ENCODE measurements at regions not wholly inside any gene's neighbourhood (a gene's known extent, or its start where the extent isn't known, plus 50 kb on each side); places are given as distances from the start of the nearest gene placed in this dataset.
"Not testable (repeated sequence)": the region's sequence is repeated elsewhere in the genome, so short reads cannot be mapped to it uniquely, and the experiment has no call there.

DNA sequence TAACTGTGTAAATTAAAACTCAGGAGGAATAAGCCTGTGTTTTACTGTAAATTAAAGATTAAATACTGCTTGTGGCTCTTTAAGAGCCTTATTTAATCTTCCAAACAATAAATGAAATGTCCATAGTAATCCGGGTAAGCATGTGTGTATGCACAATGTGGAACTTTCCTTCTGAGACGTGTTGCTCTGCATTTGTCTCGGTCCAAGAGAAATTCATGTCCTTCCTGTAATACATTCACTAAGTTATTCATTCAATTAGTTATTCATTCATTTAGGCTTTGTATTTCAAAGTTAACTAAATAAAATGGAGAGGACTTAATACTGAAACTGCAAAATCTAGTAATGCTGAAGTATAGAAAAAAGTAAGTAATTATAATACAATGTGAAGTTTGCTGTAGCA lies 2728.8 kb downstream of the PCDH7 start:
- DNase-seq, result no peak

DNA sequence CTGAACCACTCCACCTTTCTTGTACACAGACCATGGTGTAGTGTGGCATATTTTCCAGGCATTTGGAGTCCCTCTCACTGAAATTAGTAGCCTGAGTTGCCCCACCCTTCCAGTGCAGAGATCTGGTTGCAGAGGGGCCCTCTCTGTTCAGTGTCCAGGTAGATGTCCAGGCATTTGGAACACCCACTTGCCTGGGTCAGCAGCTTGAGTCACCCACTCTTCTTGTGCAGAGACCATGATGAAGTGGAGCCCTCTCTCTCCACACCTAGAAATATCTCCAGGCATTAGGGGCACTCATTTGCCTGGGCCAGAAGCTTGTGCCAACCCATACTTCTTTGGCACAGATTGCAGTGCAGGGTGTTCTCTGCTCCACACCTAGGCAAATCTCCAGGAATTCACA lies 2733.3 kb downstream of the PCDH7 start:
- no peak for DNase-seq

DNA sequence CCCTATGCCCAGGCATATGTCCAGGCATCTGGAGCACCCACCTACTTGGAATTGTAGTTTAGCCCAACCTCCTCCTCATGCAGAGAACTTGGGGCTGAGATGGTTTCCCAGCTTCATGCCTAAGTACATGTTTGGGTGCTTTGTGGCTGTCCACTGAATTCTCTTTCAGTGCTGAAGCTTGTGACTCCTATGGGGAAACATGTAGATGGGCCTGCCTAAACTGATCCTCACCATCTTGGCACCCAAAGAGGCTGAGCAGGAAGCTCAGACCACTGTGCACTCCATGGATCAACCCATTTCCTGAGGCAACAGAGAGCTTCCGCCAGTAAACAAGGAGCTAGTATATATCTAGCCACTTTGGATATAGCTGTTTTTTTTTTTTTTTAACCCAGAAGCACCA lies 2733.7 kb downstream of the PCDH7 start:
- no peak for DNase-seq

DNA sequence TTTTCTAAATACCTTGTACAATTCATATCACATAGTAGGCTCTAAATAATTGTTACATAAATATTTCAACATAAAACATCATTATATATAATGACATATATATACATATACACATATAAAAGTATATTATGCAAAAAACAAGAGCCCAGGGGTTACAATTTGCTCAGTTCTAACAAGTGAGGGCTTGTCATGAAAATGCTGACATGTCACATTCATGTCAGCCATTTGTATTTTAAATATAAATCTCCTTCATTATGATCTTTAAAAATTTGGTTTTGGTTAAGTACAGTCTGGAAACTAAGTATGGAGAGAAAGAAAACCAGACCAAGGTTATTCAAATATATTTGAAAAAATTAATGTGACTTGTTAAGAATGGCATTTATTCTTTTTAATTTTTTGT lies 2745.4 kb downstream of the PCDH7 start:
- DNase-seq, result no peak

DNA sequence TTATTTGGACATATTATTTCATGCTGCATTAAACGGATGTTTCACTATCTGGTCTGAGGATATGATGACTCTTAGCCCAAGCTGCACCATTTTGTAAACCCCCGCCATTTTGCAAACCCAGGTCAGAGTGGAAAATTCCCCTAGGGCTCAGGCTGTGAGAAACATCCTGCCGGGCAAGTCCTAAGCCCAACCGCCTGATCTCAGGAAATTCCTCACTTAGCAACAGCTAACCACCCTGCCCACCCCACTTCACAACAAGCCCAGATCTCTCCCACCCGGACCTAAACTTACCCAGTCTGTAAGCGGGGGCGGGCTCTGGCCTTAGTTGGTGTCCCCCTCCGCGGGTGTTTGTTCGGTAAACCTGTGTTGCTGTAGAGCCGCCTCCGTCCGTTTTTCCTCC lies 2747.1 kb downstream of the PCDH7 start:
- no peak for DNase-seq

DNA sequence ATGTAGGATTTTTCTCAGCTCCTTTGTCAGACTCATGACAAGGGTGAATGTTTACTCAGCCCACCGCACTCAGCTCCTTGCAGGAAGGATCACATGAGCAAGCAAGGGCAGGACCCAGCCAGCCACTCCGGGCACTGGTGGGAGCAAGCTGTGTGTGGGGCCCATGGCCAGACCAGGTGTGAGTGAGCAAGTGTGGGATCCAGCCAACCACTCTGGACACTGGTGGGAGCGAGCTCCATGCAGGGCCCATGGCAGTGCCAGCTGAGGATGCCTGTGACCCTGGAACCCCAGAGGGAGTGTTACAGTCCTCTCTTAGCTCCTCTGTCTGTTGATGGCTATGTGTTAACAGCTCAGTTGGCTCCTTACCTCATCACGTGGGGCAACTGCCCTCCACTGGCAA lies 2750.6 kb downstream of the PCDH7 start:
- DNase-seq, result no peak

DNA sequence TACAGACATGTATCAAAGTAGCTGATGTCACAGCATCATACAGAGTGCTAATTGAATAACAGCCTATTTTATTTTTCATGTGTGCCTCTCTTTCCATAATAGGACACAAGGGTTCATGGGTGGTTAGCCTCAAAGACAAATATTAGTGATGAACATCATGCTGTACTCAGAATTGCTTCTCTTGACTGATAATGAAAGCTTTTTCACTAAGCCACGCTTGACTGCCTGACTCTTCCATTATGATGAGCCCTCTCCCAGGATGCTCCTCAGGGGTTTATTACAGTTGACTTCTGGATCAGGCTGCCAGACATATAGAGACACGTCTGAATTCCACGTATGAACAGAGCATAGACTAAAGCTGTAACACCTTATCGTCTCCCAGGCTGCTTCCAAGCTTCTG lies 2757.5 kb downstream of the PCDH7 start:
- no peak for DNase-seq

DNA sequence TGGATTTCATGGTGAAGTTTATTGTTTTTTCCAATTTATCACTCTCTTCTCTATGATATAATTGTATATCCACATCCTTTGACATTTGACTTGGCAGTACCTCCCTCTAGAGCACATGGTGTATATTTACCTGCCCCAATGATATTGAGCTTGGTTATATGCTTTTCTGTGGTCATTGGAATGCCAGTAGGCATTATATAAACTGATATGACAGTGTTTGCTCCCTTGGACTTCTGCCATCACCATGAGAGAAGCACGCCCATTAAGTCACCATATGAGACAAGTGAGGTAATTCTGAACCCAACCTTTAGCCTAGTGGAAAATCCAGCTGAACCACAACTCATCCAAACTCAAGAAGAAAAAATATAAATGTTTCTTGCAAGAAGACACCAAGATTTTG lies 2761.5 kb downstream of the ARAP2 start:
- no peak for DNase-seq

DNA sequence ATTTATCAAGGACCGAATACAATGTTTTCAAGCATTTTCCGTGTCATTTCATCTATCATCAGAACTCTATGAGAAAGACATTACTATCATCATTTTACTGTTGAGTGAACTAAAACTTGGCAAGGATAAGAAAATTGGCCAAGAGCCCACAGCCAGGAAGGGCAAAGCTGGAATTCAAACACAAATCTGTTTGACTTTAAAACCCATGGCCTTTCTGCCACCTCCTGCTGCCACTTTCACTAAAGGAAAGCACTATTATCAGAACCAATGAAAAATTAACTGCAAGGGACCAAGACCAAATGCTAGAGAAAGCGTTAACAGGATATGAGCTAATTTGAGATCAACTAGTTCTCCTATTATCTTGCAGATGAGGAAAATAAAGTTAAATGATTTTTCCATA lies 2759.2 kb downstream of the ARAP2 start:
- no peak for DNase-seq

DNA sequence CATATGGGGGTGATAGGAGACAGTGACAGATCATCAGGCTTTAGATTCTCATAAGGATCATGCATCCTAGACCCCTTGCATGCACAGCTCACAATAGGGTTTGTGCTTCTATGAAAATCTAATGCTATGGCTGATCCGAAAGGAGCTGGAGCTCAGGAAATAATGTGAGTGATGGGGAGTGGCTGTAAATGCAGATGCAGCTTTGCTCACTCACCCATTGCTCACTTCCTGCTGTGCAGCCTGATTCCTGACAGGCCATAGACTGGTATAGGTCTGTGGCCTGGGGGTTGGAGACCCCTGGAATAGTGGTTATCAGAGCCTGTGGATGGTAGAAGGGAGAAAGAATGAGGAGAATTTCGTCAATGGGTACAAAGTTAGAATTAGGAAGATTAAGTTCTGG lies 2751.1 kb downstream of the ARAP2 start:
- DNase-seq, result peak in 1 of 2 experiments; percentile 3

DNA sequence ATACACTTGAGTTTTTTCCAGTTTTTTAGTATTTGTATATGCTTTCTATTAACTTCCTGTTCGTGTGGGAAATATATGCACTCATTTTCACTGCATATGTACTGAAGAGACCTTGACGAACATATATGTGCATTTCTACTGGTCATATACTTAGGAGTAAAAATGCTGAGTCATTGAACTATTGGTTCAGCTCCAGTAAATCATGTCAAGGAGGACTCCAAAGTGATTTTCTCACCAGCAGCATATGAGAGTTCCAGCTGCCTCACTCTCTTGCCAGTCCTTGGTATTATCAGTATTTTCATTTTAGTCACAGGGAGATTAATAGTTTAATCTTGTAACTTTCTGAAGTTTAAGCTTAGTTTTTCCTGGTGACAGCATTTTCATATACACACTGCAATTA lies 2750.2 kb downstream of the ARAP2 start:
- no peak for DNase-seq

DNA sequence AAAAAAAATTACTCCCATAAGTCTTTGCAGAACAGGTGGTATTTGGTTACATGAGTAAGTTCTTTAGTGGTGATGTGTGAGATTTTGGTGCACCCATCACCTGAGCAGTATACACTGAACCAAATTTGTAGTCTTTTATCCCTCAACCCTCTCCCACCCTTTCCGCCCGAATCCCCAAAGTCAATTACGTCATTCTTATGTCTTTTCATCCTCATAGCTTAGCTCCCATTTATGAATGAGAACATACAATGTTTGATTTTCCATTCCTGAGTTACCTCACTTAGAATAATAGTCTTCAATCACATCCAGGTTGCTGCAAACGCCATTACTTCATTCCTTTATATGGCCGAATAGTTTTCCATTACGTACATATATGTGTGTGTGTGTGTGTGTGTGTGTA lies 2742.7 kb downstream of the ARAP2 start:
- not testable (repeated sequence) for DNase-seq

DNA sequence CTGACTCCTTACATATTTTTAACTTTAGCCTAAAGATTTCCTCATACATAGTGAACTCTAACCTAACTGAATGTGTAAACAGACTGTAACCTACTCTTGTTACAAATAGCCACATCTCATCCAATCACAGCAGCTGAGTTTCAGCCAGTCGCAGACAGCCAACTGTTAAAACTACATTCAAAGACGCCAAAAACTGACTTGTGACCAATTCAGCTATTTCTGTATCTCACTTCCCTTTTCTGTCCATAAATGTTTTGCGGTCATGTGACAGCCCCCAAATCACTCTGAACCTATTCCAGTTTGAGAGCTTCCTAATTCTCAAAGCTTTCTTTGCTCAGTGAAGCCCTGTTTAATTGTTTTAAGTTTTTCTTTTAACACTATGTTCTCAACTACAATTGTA lies 2731.9 kb downstream of the ARAP2 start:
- DNase-seq, result no peak

DNA sequence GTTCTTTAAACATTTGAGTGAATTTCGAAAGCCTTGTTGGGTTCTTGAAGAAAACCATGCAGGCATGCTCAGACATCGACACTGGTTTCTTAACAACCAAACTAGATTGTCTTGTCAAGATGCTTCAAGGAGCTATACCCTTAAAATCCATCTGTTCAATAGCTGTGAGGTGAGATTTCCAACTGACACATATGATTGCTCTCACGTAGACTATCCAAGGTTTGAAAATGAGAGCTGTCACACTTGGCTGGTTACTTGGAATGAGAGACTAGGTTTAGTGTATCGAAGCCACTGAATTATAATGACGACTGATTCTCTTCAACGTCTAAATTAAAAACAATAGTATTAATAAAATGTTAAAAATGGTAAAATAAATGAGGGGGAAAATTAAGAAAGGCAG lies 2725.5 kb downstream of the ARAP2 start:
- no peak for DNase-seq

DNA sequence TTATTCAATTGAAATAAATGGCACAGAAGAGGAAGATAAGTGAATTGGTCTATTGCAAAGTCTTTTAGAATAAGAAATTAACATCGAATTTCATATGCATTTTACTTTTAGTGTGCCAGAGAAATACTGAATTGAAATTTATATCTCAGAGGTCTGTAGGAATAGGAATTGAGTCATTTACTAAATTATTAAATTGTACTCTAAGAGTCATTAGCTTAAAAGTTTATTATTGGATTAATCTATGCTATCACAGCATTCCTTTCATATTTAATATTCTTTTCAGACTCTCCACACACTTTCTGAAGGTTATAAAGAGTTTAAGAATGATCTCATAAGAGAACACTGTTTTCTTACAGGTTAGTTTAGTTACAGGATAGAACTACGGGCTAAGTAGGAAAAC lies 2711.5 kb downstream of the ARAP2 start:
- no peak for DNase-seq

DNA sequence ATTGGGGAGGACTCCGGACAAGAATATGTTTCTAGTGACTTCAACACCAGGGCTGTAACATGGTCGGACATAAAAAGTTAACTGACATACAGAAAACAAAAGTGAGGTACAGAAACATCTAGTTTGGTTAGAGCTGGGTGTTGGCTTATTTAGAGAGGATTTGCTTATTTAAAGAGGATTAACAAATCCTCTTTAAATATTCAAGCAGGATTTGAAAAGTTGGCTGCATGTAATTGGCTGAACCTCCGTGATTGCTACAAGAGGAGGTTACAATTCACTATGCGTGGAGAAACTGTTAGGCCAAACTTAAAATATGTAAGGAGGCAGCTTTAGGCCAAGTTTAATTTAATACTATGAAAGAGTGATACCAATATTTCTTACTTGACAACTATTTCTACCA lies 2707.4 kb downstream of the ARAP2 start:
- DNase-seq, result no peak

DNA sequence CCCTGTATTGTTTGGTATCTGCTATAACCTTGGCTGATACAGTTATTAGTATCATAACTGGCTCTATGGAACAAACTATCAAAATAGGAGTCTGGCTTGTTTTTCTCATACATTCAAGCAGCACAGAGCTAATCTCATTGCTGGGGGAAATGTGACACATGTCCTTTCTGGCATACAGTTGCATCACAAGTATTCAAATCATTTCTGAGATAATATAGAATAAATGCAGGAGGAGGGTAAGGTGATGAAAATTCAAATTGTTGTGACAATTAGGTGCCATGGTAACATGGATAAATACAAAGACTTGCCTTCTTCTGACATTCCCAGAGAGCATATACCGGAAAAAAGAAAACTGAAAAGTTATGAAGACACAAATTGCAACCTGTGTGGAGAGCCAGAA lies 2706.8 kb downstream of the ARAP2 start:
- DNase-seq, result no peak

DNA sequence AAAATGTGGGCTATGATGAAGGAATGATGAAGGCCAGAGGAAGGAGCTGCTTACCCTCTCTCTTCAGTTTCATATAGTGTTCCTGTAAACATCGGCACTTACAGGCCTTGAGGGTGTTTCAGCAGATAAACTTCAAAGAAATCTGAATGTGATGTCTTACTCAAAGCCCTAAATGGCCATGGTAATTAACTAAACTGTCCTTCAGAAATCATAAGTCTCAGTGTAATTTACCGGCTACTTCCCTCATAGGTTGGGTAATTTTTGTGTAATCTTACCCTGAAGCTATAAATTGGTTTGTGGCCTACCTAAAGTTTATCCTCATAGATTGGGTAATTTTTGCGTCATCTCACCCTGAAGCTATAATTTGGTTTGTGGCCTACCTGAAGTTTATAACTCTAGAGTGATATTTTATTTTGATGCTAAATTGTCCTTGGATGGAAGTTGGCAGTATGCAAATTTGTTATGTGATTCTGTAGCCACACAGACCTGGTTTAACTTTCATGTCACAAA lies 2700.3 kb downstream of the ARAP2 start:
- no peak for DNase-seq

DNA sequence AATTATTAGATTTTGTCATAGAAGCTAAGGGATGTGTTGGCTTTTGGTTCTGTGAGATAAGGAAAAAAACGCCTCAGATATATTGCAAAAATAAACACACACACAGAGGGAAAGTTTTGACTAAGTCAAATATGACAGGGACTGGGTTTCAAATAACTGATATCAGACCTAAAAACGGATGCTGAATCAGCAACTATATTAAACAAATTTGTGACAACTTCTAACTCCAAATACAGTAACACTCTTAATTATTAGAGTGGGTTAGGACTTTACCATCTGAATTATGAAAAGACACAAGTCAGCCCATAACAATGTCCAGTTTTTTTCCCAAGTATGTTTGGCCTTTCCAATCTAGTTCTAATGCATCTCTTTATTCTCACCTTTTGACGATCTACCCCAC lies 2693.1 kb downstream of the ARAP2 start:
- no peak for DNase-seq

DNA sequence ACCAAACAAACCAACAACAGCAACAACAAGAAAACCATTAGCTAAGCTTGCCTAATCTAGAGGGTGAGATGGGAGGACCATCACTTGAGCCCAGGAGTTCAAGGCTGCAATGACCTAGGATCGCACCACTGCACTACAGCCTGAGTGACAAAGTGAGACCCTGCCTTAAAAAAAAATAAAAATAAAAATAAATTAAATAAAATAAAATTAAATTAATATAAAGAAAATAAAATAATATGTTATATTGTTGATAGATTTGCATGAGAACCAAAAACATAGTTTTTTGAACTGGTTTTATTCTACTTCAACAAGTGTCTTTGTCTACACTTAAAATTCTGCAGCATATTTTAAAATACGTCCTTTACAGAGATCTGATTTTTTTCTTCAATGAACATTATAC lies 2683.1 kb downstream of the ARAP2 start:
- no peak for DNase-seq

DNA sequence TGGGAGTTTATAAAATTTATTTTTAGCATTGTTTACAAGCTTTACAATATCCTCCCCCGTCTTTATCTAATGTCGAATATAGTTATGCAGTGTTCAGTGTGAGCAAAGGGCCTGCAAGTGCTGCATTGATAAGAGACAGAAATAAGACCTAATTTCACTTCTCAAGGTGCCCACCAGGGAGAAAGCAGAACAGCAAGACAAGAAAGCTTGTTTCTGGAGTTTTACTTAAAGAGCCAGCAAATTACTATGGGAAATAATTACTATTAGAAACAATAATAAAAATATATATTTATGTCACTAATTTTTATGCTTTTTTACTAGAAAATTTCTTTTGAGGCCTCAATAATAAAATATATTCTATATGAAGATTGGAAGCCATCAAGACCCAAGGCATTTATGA lies 2677.7 kb downstream of the ARAP2 start:
- DNase-seq, result no peak

DNA sequence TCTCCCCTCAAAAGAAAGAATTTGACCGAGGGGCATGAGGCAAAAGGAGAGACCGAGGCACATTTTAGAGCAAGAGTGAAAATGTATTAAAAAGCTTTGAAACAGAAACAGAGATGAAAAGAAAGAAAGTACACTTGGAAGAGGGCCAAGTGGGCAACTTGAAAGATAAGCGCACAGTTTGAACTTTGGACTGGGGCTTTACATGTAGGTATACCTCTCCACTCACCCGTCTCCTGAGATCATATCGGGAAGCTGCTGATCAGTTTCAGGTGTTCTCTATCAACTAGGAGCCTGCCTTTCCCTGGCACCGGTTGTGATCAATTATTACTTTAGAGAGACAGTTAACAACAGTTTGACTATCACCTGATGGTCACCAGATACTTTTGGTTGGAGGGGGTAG lies 2666.5 kb downstream of the ARAP2 start:
- no peak for DNase-seq

DNA sequence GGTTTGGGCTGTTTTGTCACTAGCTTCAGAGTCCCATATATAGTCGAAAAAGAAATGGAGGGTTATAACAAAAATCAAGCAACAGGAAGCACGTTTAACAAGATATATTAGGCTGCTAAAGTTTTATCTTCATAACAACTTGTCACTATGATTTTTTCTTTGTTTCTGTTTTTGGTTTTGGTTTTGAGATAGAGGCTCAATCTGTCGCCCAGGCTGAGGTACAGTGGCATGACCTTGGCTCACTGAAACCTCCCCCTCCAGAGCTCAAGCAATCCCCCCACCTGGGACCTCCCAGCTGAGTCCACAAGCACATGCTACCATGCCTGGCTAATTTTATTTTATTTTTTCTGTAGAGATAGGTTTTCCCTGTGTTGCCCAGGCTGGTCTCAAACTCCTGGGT lies 2664.4 kb downstream of the ARAP2 start:
- DNase-seq, result no peak

DNA sequence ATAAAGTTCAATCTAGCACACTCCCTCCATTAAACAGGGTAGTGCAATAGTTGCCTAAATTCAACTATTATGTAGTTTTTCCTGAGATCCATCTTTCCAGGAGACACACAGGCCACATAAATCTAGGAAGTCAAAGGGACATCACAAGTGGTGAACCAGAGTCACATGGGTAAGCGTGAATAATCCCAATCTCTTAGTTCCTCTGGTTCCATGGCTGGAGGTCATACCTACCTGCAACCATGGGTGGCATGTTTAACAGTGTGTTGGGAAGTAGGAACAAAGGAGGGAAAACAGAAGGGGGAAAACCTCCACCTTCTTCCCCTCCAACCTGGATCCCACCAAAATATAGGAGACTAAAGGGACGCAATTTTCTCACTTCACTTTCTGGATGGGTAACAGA lies 2651.6 kb downstream of the ARAP2 start:
- DNase-seq, result no peak

DNA sequence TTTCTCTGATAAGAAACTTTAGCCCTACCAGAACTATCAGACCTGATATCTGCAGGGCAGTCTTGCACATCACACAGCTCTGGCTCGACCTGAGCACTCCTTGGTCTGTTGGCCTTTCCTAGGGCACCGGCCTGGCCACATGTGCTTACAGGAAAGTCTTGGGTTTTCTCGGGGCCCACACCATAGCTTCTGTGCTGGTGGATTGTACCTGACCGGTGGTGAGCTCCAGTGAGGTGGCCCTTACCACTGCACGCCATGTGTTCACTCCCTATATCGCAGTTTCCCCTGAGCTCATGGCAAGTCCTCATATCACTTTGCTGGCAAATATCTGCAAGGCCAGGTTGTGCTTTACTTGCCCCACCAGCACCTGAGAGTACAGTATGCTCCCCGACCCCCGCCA lies 2637.4 kb downstream of the ARAP2 start:
- DNase-seq, result no peak

DNA sequence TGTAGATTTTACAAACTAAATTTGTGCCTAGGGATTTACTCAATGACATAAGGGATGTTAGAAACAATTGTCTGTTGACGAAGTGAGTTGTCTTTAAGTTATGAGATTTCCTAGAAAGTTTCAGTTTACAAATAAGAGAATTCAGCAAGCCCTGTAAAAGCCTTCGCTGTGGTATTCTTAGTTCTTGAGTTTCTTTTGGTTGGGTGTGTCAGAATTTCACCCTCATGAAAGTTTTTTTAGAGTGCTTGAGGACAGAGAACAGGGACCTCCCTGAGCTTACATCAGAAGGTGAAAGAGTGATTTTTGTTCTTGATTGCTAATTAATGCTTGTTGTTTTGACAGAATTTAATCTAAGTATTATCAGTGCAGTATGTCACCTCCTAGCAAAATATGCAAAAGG lies 2628.2 kb downstream of the ARAP2 start:
- no peak for DNase-seq
